CD4-positive, alpha-beta T cell treated with Interleukin-15 for 4 hours (primary cell): ENCODE measurements at regions not wholly inside any gene's neighbourhood (a gene's known extent, or its start where the extent isn't known, plus 50 kb on each side); places are given as distances from the start of the nearest gene placed in this dataset.

Experiments used
- DNase-seq: peaks from one replicate; pipeline ENCODE4 v3.0.0-alpha.2; 2020; ENCODE audit warnings: low spot score

DNA sequence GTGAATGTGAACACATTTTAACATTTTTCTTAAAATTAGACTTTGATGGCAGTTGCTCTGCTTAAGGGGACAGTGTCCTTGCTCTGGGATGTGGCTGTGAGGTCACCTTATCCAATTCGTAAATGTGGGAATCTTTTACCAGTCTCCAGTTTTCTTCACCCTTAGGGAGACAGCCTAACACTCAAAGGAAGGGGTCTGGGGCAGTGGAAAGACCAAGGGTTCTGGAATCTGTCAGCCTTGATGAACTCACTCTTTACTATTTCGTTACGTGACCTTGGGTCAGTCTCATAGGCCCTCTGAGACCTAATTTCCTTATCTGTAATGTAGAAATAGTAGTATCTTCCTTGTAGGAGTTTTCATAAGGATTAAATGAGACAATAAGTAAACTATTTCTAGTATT is 245.6 kb upstream of the ATP2B1 start:
- no peak for DNase-seq

GRCh38 chr12:89951694-89952060 is 243.0 kb upstream of the ATP2B1 start:
- DNase-seq: no peak

- peak; percentile 36 for DNase-seq
Observed at GRCh38 chr12:89951050-89951693, 242.5 kb upstream of the ATP2B1 start.

DNA sequence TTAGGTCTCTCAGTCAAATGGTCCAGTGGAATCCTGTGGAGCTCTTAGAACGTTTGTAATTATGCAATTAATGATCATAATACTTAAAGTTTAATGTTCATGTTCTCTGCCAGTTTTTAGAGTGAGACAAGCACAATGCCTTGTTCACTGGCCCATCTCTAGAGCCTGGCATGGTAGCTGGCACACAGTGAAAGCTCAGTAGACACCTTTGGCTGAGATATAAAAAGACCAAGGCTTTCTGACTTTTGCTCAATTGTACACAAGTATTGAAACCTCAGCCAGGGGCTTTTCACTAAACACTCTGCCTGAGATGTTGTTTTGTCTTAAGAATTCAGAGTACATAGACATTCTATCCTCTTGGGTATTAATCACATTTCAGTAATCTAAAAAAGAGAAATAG is 241.8 kb upstream of the ATP2B1 start:
- peak; percentile 47 for DNase-seq

DNA sequence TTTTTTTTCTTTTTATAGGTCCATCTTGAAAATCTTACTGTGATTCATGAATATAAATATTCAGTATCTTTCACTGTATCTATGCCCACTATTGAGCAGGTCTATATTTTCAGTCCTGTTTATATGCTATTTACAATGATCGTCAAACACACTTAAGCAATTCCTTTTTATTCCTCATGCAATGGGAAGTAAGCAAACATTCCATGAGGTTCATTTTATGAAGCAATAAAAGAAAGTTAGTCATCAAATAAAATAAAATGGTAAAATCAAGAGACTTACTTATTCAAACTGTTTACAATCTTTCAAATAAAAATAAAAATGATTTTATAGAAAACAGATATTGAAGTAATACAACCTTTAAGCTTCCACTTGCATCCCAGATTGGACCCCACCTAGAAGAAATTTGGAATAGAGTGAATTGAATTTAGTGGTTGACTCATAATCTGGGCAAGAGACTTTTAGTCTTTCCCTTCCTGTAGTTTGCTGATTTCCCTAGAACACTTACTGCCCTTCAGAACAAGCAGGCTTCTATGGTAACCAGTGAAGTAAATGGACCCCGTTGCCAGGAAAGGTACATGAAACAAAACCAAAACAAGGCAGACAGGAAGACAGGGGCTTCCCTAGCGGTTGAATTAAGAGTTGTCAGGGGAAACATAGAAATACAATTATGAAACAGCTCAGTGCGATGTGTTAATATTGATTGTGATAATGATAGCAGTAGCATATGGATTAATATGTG is 241.0 kb upstream of the ATP2B1 start:
- DNase-seq: peak; percentile 93

DNA sequence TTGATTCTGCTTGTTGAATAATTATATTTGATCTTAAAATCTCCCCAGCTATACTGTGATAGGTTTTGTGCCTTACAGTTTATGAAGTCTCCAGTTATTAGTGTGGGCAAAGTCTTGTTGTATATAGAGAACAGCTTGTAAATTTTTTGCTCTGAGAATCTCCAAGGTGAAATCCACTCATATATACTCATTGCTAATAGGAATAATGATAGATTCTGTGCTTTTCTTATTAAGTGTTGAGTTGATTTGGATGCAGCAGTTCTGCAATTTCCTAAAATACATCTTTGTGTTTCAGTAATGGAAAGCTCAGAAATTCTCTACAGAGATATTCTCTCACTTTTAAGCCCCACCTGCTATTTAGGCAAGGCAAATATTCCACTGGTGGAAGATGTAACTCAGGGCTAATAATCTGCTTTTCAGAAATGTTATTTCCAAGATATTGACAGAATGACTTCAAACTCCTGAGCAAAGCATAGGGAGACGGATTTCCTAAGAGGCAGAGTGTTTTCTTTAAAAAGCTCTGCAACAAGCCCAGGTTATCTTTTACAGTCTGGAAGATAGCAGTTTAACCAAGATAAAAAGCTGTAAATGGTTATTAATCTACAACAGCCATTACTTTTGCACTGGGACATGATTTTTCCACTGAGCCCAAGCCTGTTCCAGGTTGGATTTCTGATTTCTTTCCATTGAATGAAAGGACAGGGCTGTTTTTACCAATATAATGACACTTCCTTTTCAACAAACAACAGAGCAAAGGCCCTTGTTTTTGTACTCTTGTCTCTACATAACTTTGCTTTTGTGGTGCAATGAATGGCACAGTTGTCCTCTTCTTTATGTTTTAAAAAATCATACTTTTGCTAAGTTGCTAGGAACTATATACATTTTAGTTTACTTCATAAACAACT is 239.9 kb upstream of the ATP2B1 start:
- no peak for DNase-seq

- DNase-seq: peak; percentile 53
Observed at GRCh38 chr12:89947437-89948270, 239.0 kb upstream of the ATP2B1 start.

DNA sequence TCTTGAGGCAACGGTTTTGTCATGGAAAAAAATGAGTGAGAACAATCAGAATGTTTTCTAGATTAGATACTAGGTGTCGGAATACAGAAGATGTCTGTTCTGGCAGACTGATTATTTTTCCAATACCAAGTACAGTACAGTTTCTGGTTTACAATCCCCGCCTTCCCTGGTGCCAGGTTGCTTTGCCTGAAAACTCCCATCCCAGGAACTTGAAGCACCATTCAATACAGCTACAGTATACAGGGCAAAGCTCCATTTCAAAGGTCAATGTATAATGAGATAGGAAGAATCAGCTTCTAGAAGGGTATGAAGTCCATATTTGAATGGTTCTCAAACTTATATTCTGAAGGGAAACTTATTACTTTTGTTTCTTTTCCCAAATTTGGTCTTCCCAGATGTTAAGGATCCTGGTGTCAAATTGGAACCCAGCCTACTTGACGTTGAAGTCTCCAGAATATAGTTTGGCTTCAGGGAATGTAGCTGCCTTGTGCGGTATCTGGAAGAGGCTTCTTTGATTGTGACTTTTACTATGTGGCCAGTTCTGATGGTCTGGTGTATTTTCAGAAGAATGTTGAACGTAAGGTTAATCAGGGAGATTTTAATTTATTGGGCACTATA is 238.0 kb upstream of the ATP2B1 start:
- no peak for DNase-seq

DNA sequence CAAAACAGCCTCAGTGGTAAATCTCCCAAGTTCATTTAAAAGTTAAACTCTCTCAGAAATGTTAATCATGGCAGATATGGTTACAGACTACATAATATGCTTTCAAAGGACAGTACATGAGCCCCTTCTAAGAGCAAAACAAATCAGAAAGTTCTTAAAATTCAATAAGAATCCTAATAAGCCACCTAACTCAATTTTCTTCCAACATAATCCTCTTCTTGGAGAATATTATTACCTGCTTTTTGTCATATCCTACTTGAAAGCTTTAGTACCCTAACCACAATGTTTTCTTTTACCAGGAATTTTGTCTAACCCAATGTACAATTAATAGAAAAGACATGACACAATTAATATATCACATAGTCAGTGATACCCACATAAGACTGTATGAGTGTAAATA is 236.5 kb upstream of the ATP2B1 start:
- DNase-seq: peak; percentile 37

- no peak for DNase-seq
Observed at GRCh38 chr12:89943463-89943862, 234.8 kb upstream of the ATP2B1 start.

DNA sequence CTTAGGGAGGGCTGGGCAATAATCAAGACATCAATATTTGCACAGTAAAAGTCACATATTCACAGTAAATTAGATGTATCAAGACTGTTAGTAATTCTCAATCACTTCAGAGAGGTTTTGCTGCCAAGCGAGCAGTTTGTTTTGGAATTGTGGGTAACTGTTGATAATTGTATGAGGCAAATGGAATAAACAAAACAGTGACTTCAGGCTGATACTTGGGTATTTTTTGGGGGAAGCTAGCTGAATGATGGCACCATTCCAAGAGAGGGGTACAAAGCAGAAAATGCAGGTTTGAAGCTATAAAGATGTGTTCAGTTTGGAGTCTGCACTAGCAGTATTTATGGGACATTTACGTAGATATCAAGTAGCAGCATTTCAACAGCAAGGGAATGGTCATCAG is 232.8 kb upstream of the ATP2B1 start:
- DNase-seq: no peak

GRCh38 chr12:89939522-89940215 is 231.0 kb upstream of the ATP2B1 start:
- DNase-seq: no peak

- DNase-seq: no peak
Observed at GRCh38 chr12:89936631-89937030, 228.0 kb upstream of the ATP2B1 start.

DNA sequence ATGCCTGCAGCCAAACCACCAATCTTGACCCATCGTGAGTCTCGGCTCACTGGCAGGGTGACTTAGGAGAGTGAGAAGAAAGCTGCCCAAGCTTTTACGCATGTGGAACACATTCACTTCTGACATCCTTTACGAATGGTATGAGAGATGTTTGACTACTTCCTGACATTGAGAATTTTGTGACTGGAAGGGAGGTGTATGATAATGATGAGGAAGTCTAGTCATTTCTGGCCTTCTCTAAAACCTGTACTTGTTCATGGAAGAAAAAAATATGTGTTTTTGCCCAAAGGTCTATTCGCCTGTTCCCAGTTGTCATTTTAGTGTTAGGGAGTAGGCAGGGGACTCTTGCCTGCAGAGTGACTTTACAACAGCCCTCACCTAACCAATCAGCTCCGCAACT is 227.2 kb upstream of the ATP2B1 start:
- no peak for DNase-seq

DNA sequence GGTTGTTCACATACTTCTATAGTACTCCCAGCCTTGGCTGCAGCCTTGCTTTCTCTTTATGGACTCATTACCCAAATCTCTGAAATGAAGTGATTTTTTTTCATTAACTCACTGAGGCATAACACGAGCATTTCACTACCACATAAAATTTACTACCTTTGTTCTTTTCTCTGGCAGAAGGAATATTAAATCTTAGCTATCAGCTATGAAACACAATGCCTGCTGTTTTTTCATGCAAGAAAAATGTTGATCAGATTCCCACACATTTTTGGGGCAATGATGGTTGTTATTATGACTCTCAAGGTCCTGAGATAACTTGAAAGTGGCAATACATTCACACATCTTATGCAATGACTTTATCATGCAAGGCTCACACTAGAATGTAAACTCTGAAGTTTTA is 225.3 kb upstream of the ATP2B1 start:
- DNase-seq: no peak

GRCh38 chr12:89932954-89933353 is 224.3 kb upstream of the ATP2B1 start:
- DNase-seq: peak; percentile 66

DNA sequence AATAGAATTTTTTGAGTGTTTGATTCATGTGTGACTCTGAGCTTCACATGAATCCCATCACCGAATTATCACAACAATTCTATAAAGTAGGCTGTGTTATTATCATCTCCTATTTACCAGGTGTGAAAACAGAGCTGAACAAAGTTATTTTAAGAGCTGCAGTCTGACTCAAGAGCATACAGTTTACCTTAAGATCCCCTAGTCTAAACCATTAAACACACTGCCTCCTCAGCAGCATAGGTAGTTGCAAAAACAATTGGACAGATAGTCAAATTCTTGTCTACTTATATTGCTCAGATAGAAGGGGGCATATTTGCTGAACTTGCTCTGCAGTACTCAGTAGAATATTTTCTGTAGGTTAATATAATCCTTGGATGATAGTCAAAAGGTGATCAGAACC is 219.8 kb upstream of the ATP2B1 start:
- DNase-seq: no peak

DNA sequence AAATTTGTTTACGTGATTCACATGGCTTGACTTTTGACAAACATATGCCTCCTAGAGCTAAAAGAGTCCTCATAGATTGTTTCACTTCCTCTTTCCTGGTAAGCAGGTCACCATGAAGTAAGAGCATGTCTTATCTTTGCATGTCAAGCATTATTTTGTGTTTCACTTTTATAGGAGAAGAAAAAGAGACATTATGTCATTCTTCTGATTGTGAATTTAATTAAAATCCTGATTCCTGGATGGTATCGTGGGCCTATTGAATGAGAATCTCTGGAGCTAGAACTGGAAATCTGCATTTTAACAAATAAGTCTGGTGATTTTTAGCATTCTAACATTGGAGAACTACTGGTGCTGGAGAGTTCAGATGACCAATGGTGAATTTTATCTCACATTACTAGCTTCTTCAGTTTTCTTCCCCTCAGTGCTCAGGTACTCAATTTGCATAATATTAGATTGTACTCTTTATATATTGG is 218.6 kb upstream of the ATP2B1 start:
- no peak for DNase-seq

- DNase-seq: no peak
Observed at GRCh38 chr12:89924191-89924590, 215.6 kb upstream of the ATP2B1 start.

DNA sequence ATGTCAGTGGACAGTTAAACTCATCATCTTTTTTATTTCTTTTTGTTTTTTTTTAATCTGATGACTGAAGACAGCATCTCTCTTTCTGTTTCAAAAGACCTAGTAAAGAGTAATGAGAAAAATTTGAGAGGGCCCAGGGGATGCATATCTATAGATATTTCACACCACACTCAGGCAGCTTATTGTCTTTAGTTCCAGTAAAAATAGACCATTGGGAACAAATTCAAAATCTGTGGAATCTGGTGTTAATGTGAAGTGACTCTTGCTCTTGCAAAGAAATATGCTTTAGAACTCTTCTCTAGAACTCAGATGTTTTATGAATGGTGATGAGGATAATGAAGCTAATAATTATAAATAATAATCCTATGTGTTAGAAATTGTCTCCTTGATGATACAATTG is 214.5 kb upstream of the ATP2B1 start:
- no peak for DNase-seq

DNA sequence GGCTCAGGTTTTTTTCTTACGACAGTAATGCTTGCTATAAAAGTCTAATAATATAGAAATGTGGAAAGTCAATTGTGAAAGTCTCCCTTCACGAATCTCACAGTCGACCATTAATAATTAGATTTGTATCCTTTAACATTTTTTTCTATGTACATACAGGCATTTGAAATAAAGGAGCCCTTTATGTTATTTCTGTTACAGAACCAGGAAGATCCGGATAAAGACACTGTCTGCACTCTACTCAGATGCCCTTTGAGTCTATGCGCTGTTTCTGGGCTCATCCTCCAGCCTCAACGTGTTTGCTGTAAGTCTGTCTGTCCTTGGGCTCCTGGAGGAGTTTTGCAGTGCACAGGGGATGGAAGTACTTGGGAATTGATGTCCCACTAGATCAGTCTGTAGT is 212.2 kb upstream of the ATP2B1 start:
- no peak for DNase-seq
